Endodermal cell (in vitro differentiated cells): ENCODE measurements at regions not wholly inside any gene's neighbourhood (a gene's known extent, or its start where the extent isn't known, plus 50 kb on each side); places are given as distances from the start of the nearest gene placed in this dataset.
"Not testable (repeated sequence)": the region's sequence is repeated elsewhere in the genome, so short reads cannot be mapped to it uniquely, and the experiment has no call there.

Experiments used
- DNase-seq: peaks from one replicate; pipeline ENCODE4 v3.0.0-alpha.2; 2017
- H3K27ac ChIP-seq: 2 replicates; pipeline ENCODE4 v1.5.1; 2013; ENCODE audit warnings: mild to moderate bottlenecking, low read depth, low read length, moderate library complexity
- H3K27me3 ChIP-seq: 2 replicates; pipeline ENCODE4 v1.6.1; 2013; ENCODE audit warnings: mild to moderate bottlenecking, low read length, moderate library complexity; ENCODE audit not compliant: insufficient read depth, control insufficient read depth, poor library complexity, severe bottlenecking
- H3K36me3 ChIP-seq: 2 replicates; pipeline ENCODE4 v1.7.0; 2013; ENCODE audit warnings: mild to moderate bottlenecking, low read length, moderate library complexity; ENCODE audit not compliant: control insufficient read depth, insufficient read depth
- H3K4me1 ChIP-seq: one replicate; pipeline ENCODE4 v1.7.0; 2013; ENCODE audit warnings: low read length; ENCODE audit not compliant: control insufficient read depth, insufficient read depth
- H3K4me3 ChIP-seq: 2 replicates; pipeline ENCODE4 v1.5.1; 2013; ENCODE audit warnings: mild to moderate bottlenecking, low read length, moderate library complexity
- H3K9ac ChIP-seq: 2 replicates; pipeline ENCODE4 v1.6.1; 2013; ENCODE audit warnings: mild to moderate bottlenecking, low read length, moderate library complexity; ENCODE audit not compliant: poor library complexity, severe bottlenecking; ENCODE audit errors: extremely low read depth
- H3K9me3 ChIP-seq: 2 replicates; pipeline ENCODE4 v1.6.1; 2013; ENCODE audit warnings: mild to moderate bottlenecking, low read length, moderate library complexity; ENCODE audit not compliant: control insufficient read depth
- H3K27ac Mint-ChIP-seq: 2 replicates; pipeline ENCODE4 v1.8.0; 2020; ENCODE audit warnings: mixed read lengths
- H3K27me3 Mint-ChIP-seq: 2 replicates; pipeline ENCODE4 v1.8.0; 2021; ENCODE audit warnings: mild to moderate bottlenecking, mixed read lengths; ENCODE audit not compliant: insufficient read depth
- H3K36me3 Mint-ChIP-seq: 2 replicates; pipeline ENCODE4 v1.8.0; 2020; ENCODE audit warnings: low read depth, mixed read lengths
- H3K4me1 Mint-ChIP-seq: 2 replicates; pipeline ENCODE4 v1.8.0; 2020; ENCODE audit warnings: mixed read lengths
- H3K4me3 Mint-ChIP-seq: 2 replicates; pipeline ENCODE4 v1.8.0; 2020; ENCODE audit warnings: mild to moderate bottlenecking, moderate library complexity, mixed read lengths
- H3K9me3 Mint-ChIP-seq: 2 replicates; pipeline ENCODE4 v1.8.0; 2020; ENCODE audit warnings: mild to moderate bottlenecking, mixed read lengths
- WGBS, 2 experiments: methylation state at CpG; one replicate each; pipeline versions ENCODE4 v1.1.5 to v1.1.7; 2013; ENCODE audit warnings: missing lambda C conversion rate in 2 of 2, mixed read lengths in 1 of 2; ENCODE audit not compliant: insufficient coverage in 1 of 2, insufficient read length in 1 of 2; 5-methylcytosine and 5-hydroxymethylcytosine counted together
- TF ChIP-seq, protein P1 (sequence below): fragments of 200-600 bp; sonication (generic); conservative IDR thresholded peaks from 2 replicates; pipeline ENCODE4 v1.5.0; 2021; ENCODE audit warnings: antibody characterized with exemption, mild to moderate bottlenecking

DNA sequence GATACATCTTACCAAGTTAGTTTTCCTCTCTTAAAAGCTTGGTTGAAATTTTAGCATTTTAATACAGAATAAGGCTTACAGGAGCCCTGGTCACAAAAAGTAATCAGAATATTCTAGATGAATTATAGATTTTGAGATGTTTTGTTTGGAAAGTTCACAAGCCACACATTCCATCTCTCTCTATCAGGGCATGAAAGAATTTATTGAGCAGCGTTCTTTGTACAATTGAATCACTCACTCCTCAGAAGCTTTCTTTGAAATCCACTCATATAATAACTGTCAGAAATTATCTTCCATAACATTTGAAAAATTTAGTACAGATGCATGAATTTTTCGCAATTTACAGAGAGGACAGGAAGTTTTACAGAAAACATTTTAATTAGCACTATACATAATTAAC lies 938.6 kb upstream of the MDGA2 start:
- TF ChIP-seq, protein P1, sequence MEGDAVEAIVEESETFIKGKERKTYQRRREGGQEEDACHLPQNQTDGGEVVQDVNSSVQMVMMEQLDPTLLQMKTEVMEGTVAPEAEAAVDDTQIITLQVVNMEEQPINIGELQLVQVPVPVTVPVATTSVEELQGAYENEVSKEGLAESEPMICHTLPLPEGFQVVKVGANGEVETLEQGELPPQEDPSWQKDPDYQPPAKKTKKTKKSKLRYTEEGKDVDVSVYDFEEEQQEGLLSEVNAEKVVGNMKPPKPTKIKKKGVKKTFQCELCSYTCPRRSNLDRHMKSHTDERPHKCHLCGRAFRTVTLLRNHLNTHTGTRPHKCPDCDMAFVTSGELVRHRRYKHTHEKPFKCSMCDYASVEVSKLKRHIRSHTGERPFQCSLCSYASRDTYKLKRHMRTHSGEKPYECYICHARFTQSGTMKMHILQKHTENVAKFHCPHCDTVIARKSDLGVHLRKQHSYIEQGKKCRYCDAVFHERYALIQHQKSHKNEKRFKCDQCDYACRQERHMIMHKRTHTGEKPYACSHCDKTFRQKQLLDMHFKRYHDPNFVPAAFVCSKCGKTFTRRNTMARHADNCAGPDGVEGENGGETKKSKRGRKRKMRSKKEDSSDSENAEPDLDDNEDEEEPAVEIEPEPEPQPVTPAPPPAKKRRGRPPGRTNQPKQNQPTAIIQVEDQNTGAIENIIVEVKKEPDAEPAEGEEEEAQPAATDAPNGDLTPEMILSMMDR, result no peak
- WGBS, 2 experiments, result 94% methylated on average over 1 of the region's 2 CpGs; no CpG with 5 or more reads in 1 of the 2 experiments
- H3K4me1 Mint-ChIP-seq, result peaks cover 7% of the 10 kb centered on the region

DNA sequence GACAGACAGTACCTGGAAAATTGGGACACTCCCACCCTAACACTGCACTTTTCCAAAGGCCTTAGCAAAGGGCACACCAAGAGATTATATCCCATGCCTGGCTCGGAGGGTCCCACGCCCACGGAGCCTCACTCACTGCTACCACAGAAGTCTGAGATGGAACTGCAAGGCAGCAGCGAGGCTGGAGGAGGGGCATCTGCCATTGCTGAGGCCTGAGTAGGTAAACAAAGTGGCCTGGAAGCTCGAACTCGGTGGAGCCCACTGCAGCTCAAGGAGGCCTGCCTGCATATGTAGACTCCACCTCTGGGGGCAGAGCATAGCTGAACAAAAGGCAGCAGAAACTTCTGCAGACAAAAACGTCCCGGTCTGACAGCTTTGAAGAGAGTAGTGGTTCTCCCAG lies 931.6 kb upstream of the MDGA2 start:
- H3K4me1 Mint-ChIP-seq, H3K4me1 ChIP-seq, H3K27ac ChIP-seq, H3K27me3 ChIP-seq, H3K27me3 Mint-ChIP-seq, H3K27ac Mint-ChIP-seq, H3K4me3 Mint-ChIP-seq, H3K9ac ChIP-seq, H3K36me3 ChIP-seq, H3K4me3 ChIP-seq, H3K36me3 Mint-ChIP-seq: not testable (repeated sequence)
- peak; percentile 54 for DNase-seq
- WGBS, 2 experiments, result 81 to 87% methylated on average over 8 of the region's 8 CpGs
- H3K9me3 Mint-ChIP-seq, result peaks cover 48% of the 10 kb centered on the region
- H3K9me3 ChIP-seq, result peaks cover 14% of the 10 kb centered on the region

More for the DNA sequence above, 938.6 kb upstream of the MDGA2 start:
- Histone ChIP-seq H3K27ac (no peak overlapping the region), H3K9me3 (peaks cover 17% of the 10 kb centered on the region), H3K27me3 (no peaks in the 10 kb centered on the region), H3K9ac (no peak overlapping the region), H3K36me3 (no peaks in the 10 kb centered on the region), H3K4me3 (no peak overlapping the region), H3K4me1 (peaks cover 2% of the 10 kb centered on the region)
- no peak for DNase-seq
- no peaks in the 10 kb centered on the region for H3K27me3 Mint-ChIP-seq
- no peak overlapping the region for H3K4me3 Mint-ChIP-seq
- H3K36me3 Mint-ChIP-seq, result peaks cover 6% of the 10 kb centered on the region
- H3K27ac Mint-ChIP-seq, result no peak overlapping the region
- peaks cover 43% of the 10 kb centered on the region for H3K9me3 Mint-ChIP-seq

DNA sequence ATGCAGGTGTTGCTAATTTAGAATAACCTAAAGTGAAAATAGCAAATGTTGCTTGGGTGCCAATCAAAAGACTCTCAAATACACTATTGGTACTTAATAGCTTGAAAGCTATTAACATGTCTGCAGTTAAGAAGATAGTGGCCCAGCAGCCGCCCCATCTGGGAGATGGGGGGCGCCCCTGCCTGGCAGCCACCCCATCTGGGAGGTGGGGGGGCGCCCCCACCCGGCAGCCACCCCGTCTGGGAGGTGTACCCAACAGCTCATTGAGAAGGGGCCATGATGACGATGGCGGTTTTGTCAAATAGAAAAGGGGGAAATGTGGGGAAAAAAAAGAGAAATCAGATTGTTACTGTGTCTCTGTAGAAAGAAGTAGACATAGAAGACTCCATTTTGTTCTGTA lies 923.1 kb upstream of the MDGA2 start:
- H3K27me3 ChIP-seq, result no peaks in the 10 kb centered on the region
- H3K36me3 ChIP-seq, result no peaks in the 10 kb centered on the region
- peak; percentile 51 for DNase-seq
- no peak overlapping the region for H3K4me3 ChIP-seq
- TF ChIP-seq, protein P1, result no peak
- no peak overlapping the region for H3K4me3 Mint-ChIP-seq
- H3K4me1 ChIP-seq, result peaks cover 4% of the 10 kb centered on the region
- H3K9me3 Mint-ChIP-seq, result peaks cover 4% of the 10 kb centered on the region
- peaks cover 3% of the 10 kb centered on the region for H3K36me3 Mint-ChIP-seq
- H3K27ac Mint-ChIP-seq, result peak overlapping the region; percentile 55
- no peak overlapping the region for H3K27ac ChIP-seq
- 77% methylated on average over 7 of the region's 7 CpGs; no CpG with 5 or more reads in 1 of the 2 experiments for WGBS, 2 experiments
- H3K9ac ChIP-seq, result no peak overlapping the region
- peaks cover 13% of the 10 kb centered on the region for H3K4me1 Mint-ChIP-seq
- H3K9me3 ChIP-seq, result peaks cover 4% of the 10 kb centered on the region
- no peaks in the 10 kb centered on the region for H3K27me3 Mint-ChIP-seq

DNA sequence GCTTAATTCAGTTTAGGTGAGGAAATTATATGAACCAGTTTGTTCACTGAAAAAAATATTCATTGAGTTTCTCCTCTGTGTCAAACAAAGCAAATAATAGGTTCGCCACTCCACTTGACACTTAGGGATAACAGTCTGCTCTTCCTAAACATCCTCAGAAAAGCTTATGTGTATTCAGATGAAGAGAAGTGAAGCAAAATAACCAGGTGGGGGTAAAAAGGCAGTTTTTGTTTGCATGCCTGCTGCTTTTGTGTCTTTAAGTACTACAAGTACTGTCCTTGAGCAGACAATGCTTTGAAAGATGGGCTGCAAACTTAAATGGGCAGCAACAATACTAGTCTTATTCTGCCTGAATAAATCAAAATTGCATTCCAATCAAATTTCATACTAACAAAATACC lies 910.7 kb upstream of the MDGA2 start:
- Mint-ChIP-seq H3K4me3 (peak overlapping the region; percentile 6), H3K36me3 (no peaks in the 10 kb centered on the region), H3K9me3 (no peaks in the 10 kb centered on the region), H3K27me3 (no peaks in the 10 kb centered on the region), H3K27ac (peak overlapping the region; percentile 33), H3K4me1 (peaks cover 41% of the 10 kb centered on the region)
- no peaks in the 10 kb centered on the region for H3K36me3 ChIP-seq
- H3K27me3 ChIP-seq, result no peaks in the 10 kb centered on the region
- TF ChIP-seq, protein P1, result no peak
- H3K4me3 ChIP-seq, result peak overlapping the region; percentile 25
- WGBS, 2 experiments, result 58 to 83% methylated on average over 1 of the region's 1 CpG
- peaks cover 11% of the 10 kb centered on the region for H3K4me1 ChIP-seq
- H3K9ac ChIP-seq, result no peak overlapping the region
- no peak overlapping the region for H3K27ac ChIP-seq
- no peaks in the 10 kb centered on the region for H3K9me3 ChIP-seq
- DNase-seq, result peak; percentile 50
